SW 1271 (cell line): ENCODE measurements at regions not wholly inside any gene's neighbourhood (a gene's known extent, or its start where the extent isn't known, plus 50 kb on each side); places are given as distances from the start of the nearest gene placed in this dataset.

Experiments used
- DNase-seq, 2 experiments: peaks; one replicate each; lab custom pipeline; 2025; lab: John Stamatoyannopoulos, UW

DNA sequence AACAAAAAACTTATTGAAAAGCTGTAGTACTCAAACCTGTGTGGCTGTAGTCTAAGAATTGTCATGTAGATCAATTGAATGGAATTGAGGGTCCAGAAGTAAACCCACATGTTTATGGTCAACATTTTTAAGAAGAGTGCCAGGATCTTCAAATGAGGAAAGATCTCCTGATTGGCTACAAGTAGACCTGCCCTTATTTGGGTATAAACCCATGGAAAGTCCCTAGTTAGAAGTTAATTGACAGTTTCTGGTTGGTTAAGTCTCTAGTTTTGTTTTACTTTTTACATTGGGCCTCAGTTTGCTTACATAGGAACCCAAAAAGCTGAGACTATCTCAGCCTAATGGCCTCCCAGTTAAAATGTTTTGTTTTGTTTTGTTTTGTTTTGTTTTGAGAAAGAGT is 91.9 kb upstream of the RESF1 start:
- DNase-seq = no peak

DNA sequence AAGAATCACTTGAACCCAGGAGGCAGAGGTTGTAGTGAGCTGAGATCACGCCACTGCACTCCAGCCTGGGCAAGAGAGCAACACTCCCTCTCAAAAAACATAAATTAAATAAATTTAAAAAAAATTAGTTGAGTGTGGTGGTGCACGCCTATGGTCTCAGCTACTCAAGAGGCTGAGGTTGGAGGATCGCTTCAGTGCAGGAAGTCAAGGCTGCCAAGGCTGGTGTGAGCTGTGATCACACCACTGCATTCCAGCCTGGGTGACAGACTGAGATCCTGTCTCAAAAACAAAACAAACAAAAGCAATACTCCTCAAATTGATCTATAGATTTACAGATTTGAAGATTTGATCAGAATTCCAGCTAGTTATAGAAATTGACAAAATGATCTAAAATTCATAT is 92.7 kb upstream of the RESF1 start:
- no peak for DNase-seq

DNA sequence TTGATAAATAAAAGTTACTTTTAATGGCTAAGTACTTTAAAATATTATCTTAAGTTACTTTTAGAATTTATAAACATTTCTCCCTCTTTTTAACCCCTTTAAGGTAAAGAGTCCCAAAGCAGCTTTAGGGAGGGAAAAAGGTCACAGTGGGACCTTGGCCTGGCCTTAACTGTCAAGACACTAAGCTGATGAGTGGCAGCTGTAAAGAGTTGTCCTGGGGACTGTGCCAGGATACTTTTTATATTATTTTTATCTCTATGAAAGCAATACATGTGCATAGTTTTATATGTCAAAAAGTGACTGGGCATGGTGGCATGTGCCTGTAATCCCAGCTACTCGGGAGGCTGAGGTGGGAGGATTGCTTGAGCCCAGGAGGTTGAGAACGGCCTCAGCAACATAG is 94.2 kb upstream of the RESF1 start:
- no peak for DNase-seq

DNA sequence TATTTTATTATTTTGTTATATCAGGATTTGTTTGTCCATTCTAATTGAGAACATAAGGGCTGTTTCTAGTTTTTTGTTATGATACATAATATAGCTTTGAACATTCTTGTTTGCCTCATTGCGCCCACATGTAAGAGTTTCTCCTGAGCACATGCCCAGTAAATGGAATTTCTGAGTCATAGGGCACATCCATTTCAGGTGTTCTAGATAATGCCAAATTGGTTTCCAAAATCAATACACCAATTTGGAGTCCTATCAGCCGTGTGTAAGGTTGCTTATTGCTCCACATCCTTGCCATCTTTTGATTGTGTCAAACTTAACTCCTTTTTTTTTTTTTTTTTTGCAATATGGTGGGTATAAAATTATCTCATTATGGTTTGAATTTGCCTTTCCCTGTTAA is 97.9 kb upstream of the RESF1 start:
- no peak for DNase-seq

DNA sequence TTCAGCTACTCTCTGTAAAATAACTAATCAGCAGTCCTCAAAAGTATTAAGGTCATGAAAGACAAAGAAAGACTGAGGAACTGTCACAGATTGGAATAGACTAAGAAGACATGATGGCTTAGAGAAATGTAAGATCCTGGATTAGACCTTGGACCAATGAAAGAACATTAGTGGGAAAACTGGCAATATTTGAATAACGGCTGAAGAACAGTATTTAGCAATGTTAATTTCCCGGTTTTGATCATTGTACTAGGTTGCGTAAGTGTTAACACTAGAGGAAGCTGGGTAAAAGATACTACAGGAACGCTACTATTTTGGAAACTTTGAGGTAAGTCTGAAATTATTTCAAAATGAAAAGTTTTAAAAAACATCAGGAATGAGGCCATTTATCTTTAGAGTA is 98.8 kb upstream of the RESF1 start:
- no peak for DNase-seq

DNA sequence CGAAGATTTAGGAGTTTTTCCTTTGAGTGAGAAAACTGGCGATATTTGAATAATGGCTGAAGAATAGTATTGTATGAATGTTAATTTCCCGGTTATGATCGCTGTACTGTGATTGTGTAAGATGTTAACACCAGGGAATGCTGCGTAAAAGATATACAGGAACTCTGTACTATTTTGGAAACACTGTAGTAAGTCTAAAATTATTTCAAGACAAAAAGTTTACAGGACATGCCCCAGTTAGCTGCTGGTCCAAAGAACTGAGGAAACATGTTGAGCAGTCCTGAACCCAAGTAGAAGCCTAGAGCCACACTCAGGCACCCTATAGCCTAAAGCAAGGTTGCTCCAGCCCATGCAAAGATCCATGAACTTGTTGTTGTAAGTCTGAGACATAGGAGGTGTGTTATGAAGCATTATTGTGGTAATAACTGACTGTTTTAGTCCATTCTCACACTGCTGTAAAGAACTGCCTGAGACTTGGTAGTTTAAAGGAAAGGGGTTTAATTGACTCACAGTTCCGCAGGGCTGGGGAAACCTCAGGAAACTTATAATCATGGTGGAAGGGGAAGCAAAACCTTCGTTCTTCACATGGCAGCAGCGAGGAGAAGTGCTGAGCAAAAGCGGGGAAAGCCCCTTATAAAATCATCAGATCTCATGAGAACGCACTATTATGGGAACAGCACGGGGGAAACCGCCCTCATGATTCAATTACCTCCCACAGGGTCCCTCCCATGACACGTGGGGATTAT is 99.8 kb upstream of the RESF1 start:
- DNase-seq = no peak

DNA sequence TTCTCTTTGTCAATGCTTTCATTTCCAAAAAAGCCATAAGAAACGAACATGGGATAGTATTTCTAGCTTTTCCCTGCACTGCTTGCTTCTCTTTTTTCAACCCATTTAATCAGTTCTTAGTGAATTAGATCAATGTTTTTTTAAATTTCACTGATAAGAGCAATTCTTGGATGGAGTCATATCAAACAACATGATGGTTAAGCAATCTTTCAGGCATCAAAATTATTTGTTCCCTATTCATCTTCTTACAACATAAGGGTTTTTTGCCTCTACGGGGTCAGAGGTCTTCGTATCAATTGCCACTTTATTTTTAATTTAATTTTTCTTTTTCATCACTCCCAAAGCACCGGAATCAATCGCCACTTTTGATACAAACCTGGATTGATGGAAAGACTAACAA is 103.8 kb upstream of the RESF1 start:
- DNase-seq = no peak

DNA sequence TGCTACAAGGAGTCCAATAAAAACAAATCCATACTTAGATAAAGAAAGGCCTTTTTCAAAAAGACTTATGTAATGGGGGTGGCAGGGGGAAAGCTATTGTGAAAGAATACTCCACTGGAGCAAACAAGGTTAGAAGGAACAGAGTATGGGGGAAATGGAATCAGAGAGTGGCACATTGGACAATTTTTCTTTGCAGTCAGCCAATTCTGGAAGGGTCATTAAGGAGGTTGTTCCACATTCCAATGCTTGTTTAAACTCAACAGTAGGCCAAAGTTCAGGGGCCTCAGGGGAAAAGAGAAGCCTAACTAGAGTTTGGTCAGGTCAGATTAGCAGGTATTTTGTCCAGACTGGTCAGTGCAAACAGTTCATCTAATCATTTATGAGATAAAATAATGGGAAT is 105.2 kb upstream of the RESF1 start:
- no peak for DNase-seq

DNA sequence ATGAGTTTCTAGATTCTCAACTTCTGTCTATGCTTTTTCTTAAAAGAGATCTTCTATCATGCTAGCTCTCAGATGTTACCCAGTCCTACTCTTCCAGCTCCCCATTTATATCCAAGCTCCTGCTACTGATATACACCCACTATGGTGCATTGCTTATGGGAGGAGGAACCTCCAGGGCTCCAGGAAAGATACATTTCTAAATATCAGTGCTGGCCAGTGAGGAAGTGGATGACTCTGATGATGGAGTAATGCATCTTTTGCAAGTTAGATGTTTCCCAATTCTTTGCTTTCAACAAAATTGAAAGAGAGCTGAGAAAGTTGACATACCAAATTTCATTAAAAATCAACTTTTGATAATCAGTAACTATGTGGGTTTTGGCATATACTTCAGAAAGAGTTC is 105.7 kb upstream of the RESF1 start:
- DNase-seq = no peak

DNA sequence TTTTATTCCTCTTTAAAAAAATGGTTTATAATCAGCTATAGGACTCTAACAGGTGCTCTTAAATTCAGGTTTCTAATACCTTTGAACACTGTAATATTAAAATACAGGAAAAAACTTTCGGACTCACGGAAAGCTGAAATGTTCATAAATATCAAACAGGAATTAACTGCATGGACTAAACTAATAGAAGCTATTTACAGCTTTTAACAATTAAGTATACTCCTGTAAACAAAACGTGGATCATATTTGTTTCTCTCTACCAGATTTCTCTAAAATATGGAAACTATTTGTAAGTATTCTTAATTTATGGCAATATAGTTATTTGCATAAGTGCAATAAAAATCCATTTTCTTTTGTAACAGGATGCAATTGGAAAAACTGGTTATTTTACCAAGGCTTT is 108.9 kb upstream of the RESF1 start:
- DNase-seq = no peak

DNA sequence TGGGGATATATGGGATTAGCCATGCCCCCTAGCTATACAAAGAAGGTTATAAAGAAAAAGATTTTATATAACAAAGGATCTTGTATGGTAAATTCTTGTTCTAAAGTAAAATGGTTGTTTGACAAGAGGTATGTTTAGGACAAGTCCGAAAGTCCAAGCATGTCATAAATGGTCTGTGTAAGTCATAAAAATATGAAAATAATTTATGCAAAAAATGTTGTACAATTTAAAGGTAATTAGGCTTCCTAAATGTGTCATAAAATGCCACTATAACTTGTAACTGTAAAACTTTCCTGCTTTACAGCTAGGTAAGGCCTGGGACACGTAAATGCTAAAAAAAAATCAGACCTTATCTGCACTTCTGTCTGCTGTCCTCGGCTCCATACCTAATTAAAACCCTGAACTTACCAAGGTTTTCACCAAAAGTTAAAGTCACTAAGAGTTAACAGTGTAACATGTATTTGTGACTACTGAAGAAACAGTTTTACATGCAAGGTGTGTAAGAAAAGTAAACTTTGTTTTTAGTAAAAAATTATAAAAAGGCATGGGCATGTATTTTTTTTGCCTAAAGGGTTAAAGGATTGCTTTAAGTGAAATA is 110.0 kb upstream of the RESF1 start:
- DNase-seq = no peak

DNA sequence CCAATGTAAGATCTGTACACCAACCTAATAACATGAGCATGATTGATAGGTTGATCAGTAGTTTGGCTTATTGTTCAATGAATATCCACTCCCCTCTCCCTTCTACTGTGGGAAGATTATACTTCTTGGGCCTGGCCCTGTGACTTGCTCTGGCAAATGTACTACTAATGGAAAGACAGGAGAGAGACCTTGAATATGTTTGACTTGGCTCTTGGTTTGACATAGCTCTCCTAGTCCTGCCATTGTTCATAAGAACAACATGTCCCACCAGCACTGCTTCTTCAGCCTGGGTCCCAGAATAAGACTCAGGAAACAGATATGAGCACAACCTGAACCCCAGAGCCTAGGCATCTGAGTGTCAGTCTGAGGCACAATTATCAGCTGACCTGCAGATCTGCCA is 112.8 kb upstream of the RESF1 start:
- no peak for DNase-seq

DNA sequence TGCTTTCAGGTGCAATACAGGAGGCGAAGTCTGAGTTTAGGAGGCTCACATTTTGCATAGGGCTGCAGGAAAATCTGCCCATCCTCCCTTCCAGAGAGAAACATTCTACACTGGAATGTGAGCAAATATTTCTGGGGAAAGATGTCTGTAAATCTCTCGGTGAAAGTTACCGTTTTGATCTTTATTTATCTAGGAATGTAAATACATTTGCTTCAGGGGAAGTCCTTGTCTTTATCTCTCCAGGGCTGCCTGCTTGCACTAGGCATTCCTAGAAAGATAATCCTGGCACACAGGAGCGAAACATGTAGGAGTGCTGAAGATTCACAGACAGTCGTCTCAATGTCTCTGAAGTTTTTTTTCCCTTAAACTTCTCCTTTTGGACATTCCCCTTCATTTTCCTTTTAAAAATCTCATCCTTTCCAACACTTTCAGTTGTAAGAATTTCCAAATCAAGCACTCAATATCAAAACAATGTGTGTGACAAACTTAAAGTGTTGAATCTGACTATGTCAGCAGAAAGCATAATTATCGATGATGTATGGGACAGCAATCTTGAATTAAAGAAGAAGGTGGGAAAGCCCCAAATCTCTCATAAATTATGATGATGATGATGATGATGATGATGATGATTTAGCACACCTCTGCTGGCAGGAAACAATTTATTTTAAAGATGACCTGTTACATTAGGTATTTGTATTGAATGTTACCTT is 113.4 kb upstream of the RESF1 start:
- no peak for DNase-seq

DNA sequence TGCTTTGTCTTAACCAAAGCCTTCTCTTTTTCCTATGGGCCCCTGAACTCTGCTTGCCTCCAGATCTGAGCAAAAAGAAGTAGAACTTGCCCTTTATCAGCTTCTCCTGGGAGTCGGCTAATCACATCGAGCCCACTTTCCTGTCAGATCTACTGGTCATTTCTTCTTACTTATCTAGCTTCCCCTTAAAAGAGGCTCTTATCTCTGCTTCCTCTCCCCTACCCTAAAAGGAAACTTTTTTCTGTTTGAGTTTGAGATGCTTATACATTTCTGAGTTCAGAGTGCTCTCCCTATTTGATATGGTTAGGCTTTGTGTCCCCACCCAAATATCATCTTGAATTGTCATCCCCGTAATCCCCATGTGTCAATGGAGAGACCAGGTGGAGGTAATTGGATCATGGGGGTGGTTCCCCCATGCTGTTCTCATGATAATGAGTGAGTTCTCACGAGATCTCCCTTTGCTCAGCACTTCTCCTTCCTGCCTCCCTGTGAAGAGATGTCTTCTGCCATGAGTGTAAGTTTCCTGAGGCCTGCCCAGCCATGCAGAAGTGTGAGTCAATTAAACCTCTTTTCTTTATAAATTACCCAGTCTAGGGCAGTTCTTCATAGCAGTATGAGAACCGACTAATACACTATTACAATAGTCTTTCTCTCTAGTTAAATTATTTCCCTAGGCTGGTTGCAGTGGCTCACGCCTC is 114.7 kb upstream of the AMN1 start:
- no peak for DNase-seq

DNA sequence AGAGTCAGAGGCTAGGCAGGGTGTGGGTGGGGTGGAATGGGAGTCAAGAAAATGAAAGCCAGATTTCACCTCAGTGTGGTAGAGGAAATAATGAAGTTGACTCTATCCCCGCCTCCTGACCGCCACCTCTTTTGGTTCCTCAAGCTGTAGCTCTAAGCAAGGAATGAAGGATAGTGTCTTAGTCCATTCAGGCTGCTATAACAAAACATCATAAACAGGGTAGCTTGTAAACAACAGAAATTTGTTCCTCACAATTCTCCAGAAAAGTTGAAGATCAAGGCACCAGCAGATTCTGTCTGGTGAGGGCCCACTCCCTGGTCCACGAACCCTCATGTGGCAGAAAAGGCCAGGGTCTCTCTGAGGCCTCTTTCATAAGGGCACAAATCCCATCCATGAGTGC is 109.1 kb upstream of the AMN1 start:
- no peak for DNase-seq

DNA sequence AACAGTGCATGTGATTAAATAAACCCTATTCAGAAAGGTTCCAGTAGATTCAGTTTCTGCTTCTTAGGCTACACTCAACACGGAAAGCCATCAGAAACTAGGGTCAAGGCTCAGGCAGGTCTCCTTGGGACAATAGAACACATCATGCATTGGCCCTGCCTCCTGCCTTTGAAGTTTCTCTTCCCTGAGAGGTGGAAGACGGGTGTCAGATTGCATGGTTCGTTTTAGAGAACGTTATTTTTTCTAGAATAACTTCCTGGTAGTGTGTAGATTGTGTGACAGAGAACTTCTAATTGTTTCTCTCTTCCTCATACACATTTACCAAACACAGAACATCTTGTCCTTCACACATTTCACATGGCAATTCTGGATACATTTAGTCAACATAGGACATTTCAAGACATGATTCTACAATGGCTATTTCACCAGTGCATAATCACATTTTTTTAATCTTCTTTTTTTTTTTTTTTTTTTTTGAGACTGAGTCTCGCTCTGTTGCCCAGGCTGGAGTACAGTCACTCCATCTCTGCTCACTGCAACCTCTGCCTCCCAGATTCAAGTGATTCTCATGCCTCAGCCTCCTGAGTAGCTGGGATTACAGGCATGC is 106.6 kb upstream of the AMN1 start:
- DNase-seq = no peak

DNA sequence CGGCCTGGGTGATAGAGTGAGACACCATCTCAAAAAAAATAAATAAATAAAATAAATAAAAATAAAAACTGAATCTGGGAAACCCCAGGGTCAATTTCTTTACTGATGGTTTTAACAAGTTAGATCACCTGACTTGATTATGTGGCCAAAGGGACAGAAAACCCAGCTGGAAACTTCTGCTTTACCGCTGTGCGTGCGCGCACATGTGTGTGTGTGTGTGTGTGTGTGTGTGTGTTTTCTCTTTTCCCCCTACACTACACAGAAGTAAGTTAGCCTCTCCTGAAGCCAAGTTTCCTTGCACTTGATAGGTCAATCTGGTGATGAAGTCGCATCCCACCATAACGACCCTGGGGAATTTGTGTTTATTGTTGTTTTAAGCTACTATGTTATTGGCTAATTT is 105.3 kb upstream of the AMN1 start:
- DNase-seq = no peak

DNA sequence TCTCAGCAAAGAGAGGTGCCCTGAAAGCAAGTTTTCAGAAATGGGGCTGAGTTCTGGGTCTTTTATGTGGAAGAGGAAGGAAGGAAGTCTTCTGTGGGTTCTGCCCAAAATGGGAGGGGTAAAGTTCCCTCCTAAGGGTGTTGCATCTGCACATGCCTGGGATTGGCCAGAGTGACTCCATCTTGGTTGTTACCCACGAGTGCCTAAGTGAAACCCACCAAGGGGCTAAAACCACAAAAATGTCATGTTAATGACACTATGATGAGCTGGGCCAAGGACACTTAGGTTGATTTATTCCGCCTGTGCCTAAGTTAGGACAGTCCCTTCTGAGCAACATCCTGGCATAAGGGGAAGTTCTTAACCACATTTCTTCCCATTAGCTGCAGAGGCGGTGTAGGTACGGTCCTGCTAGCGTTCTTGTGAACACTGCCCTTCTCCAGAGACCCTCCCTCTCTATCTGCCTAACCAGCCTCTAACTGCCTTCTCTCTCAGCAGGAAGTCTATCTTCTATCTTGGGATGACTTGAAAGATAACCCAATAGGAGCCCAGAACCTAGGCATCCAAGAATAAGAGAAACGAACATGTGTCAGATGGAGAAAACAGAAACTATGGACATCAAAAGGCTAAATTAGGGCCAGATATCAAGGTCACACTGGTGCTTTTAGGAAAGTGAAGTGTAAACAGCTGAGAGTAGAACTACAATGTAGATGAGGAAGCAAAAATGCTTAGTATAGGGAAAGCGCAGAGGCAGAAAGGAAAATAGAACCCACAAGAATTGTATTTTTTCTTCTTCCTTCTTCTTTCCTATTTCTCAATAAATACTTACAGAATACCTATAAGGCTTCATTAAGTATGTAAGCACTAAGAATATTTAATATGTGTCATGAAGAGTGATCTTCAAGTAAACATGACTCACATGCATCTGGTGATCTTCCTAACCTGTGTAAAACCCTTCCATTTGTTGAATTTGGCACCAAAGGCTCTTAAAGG is 104.2 kb upstream of the AMN1 start:
- DNase-seq = no peak

DNA sequence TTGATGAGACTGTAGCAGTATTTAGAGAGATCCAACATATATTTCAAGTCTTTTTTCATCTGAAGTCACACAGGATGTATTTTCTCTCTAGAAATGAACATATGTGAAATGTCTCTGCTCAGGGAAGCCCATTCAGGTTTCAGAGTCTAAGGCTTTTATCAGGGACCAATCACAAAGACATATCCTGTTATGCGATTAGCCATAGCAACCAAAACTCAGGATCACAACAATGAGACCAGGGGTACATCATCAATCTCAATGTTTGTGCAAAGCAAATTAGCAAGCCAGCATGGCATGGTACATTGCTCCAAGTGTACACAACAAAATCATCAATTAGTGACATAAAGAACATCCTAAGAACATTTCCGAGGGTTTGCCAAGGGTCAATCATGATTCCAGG is 99.2 kb upstream of the AMN1 start:
- no peak for DNase-seq

DNA sequence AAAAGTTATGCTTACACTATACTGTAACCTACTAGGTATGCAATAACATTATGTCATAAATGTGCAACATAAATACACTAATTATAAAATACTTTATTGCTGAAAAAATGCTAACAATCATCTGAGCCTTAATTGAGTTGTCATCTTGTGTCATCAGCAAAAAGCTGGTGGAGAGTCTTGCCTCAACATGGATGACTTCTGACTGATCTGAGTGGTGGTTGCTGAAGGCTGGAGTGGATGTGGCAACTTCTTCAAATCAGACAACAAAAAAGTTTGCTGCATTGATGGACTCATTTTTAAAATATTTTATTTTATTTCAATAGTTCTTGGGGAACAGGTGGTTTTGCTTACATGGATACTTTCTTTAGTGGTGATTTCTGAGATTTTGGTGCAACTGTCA is 93.9 kb upstream of the AMN1 start:
- DNase-seq = no peak

DNA sequence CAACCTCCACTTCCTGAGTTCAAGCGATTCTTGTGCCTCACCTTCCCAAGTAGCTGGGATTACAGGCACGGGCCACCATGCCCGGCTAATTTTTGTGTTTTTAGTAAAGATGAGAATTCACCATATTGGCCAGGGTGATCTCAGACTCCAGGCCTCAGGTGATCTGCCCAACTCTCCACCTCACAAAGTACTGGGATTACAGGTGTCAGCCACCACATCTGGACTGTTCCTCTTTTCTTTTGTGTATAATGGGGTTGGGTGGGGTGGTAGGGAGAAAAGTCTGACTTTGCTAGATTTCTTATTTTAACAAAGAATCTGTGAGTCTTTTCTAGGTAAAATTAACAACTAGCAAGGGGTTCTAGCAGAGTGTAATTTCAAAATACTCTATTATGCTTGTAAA is 92.7 kb upstream of the AMN1 start:
- DNase-seq = no peak
